Fibroblast of peridontal ligament (primary cell): ENCODE measurements at regions not wholly inside any gene's neighbourhood (a gene's known extent, or its start where the extent isn't known, plus 50 kb on each side); places are given as distances from the start of the nearest gene placed in this dataset.
"Not testable (repeated sequence)": the region's sequence is repeated elsewhere in the genome, so short reads cannot be mapped to it uniquely, and the experiment has no call there.

Experiments used
- DNase-seq: peaks from one replicate; pipeline ENCODE4 v3.0.0-alpha.2; 2010; ENCODE audit errors: extremely low read depth

DNA sequence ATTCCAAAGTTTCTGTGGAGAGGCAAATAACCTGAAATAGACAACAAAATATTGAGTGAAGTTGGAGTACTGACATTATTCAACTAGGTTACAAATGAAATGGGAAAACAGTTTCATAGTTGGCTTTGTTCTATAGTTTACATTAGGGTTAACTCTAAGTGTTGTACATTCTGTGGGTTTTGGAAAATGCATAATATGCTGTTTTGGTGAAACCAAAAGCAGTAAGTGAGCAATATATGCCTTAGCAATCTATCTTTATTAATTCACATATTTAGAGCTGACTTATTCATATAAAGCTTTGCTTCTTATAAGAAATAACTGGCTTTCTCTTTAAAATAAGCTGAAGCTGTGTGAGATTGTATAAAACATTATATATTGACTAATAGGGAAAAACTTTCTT lies 157.5 kb upstream of the AHI1 start:
- peak; percentile 50 for DNase-seq

DNA sequence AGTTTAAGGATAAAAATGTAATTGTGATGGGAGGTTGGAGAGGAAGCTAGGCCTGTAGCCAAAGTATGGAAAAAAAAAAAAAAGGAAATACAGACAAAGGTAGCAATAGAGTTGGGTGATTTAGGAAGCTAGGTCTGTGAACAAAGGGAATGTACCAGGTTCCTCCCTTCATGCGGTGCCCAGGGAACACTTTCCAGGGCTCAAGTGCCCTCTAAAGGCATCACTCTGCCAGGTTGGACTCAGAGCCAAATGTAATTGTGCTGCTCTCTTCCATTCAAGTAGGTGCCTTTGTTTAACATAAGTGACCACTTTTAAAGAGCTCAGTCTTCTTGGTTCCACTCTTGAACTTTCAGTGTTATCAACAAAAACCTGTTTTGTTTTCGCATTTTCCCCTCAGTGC lies 159.7 kb upstream of the AHI1 start:
- DNase-seq, result no peak

DNA sequence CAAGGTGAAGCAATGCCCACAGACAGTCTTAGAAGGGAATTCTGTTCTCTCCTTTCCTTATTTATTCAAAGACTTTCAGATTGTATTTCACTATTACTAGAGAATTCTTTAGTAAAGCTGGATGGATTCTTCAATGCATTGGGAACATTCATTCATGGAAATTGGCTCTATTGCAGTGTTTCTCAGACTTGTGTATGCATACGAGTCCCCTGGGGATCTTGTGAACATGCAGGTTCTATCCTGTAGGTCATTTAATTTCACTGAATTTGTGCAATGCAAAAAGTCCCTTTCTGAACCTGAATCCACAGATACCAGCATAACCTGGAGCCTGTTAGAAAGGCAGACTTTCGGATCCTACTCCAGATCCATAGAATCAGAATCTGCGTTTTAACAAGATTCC lies 160.9 kb upstream of the AHI1 start:
- no peak for DNase-seq

DNA sequence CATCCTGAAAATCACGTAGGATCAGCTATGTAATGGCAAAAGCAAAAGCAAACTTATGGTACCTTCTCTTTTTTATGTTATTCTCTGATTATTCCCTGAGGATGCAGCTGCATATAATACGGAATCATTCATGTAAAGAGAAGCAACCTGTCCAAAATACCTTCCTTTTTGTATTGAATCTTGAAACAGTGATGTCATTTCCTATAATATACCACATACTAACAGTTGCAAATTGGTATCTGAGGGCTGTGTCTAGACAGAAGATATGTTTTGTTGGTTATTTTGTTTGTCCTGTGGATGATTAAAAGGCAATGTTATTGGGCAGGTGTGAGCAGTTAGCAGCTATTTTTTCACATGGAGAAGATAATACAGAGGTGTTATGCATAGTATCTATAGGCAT lies 161.4 kb upstream of the AHI1 start:
- no peak for DNase-seq

DNA sequence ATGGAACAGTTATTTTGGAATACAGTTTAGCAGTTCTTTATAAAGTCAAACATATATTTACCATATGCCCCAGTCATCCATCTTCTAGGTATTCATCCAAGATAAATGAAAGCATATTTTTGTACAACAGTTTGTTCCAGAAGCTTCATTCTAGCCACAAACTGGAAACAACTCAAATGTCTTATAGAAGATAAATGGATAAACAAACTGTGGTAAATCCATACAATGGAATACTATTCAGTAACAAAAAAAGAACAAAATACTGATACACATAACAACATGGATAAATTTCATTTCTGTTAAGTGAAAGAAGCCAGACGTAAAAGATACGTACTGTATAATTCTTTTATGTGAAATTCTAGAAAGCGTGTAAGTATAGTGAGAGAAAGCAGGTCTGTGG lies 167.0 kb upstream of the AHI1 start:
- DNase-seq, result no peak

DNA sequence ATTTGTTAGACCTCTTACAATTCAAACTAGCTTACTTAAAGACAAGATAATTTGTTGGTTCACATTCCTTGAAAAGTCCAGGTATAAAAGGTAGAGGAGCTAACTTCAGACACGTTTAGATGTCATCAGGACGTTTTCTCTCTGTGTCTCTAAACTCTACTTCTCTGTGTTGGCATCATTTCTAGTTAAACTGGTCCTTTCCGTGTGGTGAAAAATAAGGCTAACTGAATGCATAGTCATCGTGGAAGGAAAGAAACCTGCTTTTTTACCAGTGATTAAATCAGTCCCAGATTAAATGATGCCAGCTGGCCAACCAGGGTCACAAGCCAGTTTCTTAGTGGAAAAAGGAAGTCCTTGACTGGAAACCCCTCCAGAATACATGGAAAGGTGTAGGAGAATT lies 168.4 kb upstream of the AHI1 start:
- no peak for DNase-seq

DNA sequence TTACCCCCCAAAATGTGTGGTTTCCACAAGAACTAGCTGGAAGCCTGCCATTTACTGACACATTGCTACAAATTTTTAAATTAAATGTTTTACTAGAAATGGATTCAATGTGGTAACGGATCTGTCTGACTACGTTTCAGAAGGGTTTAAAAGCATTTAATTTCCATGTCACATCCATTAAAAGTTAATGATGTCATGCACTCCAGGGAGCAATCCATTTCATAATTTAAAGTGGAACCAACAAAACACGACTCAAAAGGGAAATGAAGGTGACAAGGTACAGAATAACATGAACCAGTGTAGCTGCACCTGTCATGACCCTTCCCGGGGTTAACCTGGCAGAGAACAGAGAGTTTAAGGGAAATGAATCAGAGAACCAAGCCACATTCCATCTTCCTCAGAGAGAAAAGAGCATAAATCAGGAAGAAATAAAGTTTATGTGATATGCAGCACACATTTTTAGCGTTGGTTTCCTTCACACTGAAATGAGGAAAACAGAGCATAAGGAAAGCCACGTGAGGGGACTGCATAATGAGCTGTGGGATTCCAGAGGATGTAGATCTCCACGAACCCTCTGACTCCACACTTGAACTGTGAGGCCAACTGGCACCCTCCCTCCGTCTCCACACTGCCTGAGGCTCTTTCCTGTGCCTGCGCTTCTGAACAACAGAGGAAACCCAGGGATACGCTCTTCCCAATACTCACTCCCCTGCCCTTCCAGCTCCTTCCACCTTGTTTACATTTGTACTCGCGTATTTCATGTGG lies 170.3 kb upstream of the AHI1 start:
- DNase-seq, result peak; percentile 75

DNA sequence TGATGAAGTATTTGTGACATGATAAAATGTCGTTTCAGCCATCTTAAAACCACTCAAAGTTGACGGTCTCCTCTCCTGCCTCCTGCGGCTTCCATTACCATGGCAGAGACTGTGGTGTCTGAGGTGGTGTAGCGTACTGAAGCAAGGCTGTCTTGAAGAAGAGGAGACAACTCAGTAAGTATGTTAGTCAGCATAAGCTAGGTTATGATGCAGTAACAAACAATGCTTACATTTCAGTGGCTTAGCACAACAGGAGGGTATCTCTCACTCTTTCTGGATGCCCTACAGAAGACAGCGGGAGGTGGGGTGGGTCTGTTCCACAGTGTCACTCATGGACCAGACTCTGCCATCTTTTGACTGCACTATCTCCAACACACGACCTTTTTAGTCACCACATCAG lies 174.7 kb upstream of the AHI1 start:
- DNase-seq, result no peak

DNA sequence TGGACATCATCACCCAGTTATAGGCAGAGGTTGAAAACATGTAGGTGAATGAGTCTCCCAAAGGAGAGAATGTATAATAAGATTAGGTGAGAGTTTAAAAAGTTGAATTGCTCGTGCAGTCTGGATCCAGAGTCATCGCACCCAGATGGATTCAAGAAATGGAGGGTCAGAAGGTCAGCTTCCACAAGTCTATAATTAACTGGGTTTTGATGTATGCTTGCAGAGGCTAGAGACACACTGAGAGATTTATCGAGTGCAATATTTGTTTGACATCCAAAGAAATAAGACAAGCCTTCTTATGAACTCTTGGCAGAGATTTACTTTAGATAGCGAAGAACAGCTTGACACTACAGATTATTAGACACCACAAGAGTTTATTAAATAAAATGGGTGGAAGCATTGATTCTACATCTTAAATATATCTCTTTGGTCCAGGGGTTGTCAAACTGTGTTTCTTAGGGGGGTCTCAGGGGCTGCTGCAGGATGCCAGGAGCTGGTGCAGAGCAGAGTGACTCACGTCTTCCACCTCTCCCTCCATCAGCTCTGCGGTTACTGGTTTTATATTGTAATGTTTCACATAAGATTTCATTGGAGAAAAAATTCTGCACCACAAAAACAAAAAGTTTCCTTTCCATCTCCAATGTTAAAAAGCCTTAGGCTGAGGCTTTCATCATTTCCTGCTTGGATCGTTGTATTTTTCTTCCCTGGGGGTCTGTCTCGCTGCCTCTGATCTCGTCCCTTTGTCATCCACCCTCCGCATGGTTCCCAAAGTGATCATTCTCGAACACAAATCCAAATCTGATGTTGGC lies 176.2 kb upstream of the AHI1 start:
- peak; percentile 66 for DNase-seq

DNA sequence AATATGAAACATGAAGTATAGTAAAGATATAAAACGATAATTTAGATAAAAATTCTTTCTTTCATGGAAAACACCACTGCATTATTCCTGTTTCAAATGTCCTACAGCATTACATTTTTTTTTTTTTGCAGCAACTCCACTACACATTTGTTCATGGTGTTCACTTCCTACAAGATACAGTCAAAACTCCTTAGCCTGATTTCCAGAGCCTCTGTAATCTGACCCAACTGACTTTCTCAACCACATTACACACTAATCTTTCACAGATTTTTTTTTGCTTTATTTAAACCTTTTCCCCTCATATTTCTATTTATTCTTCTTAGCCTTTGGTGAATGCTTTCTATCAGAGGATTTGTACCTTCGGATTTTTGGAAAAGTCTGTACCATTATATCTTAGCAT lies 176.5 kb upstream of the PDE7B start:
- peak; percentile 80 for DNase-seq

DNA sequence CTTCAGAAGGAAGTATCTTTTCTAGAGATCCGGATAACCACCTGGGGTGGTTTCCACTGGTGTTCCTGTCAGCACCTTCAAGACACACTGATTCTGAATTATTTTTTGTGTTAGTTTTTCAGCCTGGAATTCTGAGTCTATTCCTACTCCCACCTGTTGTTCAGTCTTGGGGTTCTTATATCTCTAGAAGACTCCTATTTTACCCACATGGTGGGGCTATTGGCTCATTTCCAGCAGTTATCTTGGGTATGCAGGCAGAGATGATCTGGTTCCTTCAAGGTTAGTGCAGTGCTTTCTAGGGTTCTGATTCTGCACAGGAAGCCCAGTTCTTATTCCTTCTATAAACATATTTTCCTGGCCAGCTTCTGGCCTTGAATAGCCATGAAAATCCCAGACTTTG lies 175.6 kb upstream of the PDE7B start:
- DNase-seq, result peak; percentile 42

DNA sequence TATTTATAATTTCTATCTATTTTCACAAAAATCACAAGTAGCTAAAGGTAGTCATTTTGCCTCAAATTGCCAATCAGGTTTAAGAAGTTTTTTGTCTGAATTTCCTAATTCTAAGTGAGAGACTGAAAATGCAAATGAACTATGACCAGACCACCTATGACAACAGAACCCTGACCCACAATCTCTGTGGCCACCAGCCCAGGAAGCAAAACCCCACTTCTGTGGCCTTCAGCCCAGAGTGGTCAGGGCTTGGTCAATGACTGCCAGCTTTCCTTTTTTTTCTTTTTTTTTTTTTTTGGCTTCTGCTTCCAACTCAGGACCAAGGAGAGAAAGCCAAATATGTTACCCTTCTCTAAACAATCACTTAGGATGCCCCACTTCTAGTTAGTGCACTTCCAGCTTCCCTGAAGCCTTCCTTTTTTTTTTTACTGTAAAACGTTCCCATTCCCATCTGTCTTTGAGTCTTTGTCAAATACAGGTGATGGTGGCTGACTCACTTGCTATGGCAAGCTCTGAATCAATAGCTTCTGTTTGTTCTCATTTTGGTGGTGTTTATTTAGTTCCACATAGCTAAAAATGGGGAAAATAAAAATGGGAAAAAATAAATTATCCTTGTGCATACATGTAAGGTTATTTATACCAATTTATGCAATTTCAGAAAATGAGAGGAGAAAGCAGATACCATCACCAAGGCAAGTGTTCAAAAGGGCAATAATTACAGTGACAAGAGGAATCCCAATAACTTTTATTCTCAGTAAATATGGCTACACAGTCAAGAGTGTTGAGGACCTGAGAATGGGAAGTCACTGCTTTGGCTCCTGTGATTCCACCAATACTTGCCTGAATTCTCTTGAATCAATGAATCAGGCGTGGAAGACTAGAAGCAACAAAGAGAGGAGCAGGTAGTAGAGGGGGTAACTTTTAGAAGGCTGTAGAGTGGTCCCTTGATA lies 170.3 kb upstream of the PDE7B start:
- peak; percentile 29 for DNase-seq

DNA sequence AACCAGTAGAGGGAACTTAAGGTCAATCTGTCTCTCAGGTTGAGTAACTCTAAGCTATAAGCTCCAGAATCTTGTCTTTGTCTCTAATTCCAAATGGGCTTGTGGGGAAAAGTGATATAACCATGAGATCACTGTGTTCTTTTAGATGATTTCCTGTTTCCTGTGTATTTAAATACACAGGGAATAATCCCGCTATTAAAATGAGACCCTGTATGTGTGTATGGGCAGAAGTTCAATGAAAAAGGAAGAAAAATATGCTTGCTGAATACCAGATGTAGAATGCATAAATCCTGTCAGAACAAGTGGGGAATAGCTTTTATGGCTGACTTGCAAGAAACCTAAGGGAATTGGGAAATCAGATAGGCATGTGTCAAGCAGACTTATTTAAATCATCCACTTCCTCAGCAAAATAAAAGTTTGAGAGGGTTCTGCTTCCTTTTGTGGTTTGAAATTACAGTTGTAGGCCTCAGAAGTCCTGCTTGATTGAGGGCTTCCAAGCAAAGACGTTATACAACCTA lies 164.7 kb upstream of the PDE7B start:
- DNase-seq, result peak; percentile 84

DNA sequence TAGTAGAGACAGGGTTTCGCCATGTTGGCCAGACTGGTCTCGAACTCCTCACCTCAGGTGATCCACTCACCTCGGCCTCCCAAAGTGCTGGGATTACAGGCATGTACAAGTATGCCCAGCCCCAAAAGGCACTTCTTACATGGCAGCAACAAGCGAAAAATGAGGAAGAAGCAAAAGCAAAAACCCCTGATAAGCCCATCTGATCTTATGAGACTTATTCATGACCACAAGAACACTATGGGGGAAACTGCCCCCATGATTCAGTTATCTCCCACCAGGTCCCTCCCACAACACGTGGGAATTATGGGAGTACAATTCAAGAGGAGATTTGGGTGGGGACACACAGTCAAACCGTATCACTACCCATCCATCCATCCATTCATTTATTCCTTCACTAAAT lies 163.0 kb upstream of the PDE7B start:
- not testable (repeated sequence) for DNase-seq

DNA sequence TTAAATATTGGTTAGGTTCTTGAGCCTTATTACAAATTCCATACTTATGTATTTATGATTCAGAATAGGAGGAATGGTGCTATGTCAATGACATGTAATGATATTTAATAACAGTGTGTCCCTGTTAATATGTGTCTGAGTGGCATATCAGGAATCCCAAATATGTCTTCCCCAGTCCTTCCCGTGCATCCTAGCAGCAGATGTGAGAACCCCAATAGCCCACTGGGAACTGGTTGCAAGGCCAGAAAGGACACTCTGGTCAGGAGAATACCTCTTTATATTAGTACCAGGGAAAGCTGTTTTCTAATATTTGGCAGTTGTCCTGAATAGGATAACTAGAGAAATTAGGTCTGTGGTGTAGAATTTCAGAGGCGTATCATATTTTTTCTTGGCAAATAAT lies 159.1 kb upstream of the PDE7B start:
- no peak for DNase-seq

DNA sequence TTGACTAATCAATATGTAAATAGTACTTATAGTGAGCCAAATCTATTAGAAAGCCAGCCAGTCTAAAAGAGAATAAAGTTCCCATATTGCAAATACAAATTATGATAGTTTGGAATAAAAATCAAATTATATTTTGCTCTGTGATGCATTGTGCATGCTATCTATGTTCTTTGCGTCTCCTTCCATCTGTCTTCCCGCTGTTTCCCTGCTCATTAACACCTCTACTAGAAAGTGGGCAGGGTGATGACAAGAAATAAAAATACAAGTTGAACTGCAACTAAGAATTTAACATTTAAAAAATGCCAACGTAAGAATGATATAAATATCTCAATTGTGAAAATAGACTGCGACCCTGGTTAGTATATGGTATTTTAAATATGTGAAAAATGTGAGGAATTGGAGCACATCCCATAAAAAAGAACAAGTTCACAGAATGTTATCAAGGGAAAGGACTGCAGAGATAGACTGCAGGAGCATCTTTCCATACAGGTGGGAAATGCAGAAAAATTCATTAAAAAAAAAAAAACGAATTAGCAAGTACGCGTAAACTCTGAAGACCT lies 157.6 kb upstream of the PDE7B start:
- DNase-seq, result peak; percentile 13

DNA sequence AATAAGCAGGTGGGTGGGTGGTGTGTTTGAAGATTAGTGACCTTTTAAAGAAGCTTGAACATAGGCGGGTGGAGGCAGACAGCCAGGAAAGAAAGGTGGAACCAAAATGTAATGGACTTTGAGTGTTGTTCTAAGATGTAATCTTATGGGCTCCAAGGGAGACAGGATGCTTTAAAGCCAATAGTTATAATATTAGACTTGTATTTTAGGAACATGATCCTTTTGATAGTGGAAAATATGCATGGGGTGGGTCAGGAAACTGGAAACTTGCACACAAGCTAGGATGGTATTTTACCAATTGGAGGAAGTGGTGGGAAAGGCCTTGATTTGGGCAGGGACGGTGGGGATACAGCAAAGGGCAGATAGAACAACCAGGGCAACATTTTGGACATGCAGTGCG lies 151.8 kb upstream of the PDE7B start:
- DNase-seq, result no peak

DNA sequence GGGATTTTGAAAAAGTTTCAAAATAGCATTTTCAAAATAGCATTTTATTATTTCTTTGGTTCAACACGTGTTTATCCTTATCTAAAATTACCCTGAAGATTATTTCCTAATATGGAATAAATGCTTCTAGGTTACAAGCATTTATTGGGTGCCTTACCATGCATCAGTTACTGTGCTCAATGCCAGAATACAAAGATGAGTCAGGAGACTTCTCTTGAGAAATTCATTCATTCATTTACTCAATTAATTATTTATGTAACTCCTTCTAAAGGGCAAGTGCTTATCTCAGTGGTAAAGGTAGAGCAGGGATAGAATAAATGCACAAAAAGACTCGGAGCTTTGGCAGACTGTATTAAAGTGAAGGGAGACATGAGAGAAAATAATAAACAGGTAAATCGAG lies 150.1 kb upstream of the PDE7B start:
- no peak for DNase-seq

DNA sequence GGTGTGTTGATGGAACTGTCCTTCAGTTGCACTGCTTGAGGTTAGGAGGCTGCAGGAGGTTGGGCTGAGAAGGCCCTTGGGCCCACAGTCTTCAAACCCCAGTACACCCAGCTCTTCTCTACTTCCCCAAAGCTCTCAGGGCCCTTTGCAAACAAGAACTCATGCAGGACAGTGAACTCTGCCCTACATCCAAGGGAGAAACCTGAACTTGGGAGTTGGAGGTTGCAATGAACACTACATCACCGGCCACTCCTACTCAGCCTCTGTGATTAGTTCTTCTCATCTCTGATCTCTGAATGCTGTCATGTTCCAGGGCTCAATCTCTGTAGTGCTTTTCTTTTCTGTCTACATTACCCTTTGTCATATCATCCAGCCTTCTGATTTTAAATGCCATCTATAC lies 148.5 kb upstream of the PDE7B start:
- no peak for DNase-seq

DNA sequence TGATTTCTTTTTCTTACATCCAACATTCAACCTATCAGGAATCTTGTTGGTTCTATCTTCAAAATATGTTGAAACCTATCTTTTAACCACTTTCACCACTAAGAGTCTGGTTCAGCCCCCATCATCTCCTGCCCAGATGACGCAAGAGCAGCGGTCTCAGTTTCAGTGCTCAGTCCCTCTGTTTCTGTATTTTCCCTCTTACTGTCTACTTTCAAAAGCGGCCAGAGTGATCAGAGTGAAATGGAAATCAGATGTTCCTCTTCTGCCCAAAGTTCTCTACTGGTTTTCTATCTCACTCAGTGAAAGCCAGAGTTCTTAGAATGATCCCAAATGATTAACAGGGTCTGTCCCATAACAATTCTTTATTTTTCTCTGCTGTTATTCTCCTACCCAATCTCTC lies 147.9 kb upstream of the PDE7B start:
- DNase-seq, result peak; percentile 19

DNA sequence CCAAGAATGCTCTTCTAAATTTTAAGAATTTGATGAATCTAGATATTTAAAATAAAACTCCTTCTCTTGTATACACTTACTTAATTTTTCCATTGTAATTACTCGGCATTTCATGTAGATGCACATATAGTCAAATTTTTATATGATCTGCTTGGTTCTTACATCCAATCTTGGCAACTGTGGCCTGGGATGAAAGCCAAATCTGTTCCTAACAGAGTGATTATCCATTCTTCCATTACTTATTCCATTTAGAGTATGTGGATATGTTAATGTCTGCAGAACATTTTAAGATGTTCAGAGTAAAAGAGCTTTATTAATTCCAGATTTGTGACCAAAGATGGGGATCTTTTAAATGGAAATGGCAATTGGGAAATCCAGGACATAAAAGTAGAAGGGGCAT lies 144.1 kb upstream of the PDE7B start:
- DNase-seq, result no peak

DNA sequence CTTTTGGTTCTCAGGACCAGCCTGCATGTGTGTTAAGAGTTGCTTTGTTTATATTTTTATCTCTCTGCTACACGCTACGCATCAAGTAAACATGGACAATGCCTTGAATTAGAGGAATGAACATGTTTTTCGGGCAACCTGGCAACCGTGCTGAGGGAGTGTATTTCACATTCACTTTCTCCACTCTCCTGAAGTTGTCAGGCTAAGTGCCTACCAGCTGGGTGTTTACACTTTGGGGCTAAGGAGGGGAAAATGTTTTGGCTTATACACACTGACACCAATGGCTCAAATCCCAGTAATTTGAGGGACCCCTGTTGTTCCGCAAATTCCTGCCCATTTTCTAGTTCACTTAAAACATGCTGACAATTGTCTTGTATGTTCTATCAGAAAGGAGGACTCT lies 141.5 kb upstream of the PDE7B start:
- DNase-seq, result no peak
